Hepatocyte (in vitro differentiated cells): ENCODE measurements at regions not wholly inside any gene's neighbourhood (a gene's known extent, or its start where the extent isn't known, plus 50 kb on each side); places are given as distances from the start of the nearest gene placed in this dataset.
A peak's percentile ranks its signal among the peaks of the same experiment; 100 is the strongest.

Source experiments
- DNase-seq: peaks from one replicate; pipeline ENCODE4 v3.0.0-alpha.2; 2016; ENCODE audit warnings: low spot score
- H2AFZ ChIP-seq: fragments of 200-600 bp; sonication (generic); 2 replicates; pipeline ENCODE4 v1.6.0; 2016; ENCODE audit warnings: antibody characterized with exemption, mild to moderate bottlenecking
- H3K27ac ChIP-seq: fragments of 200-600 bp; sonication (generic); 2 replicates; pipeline ENCODE4 v1.5.1; 2016; ENCODE audit warnings: mild to moderate bottlenecking
- H3K27me3 ChIP-seq: fragments of 200-600 bp; sonication (generic); 2 replicates; pipeline ENCODE4 v1.6.1; 2016
- H3K36me3 ChIP-seq: fragments of 200-600 bp; sonication (generic); replicated peaks from 2 replicates; pipeline ENCODE4 v1.5.1; 2016; ENCODE audit warnings: low read depth; ENCODE audit not compliant: insufficient read depth
- H3K4me1 ChIP-seq: fragments of 200-600 bp; sonication (generic); 2 replicates; pipeline ENCODE4 v1.5.1; 2016; ENCODE audit warnings: mild to moderate bottlenecking, moderate library complexity; ENCODE audit not compliant: insufficient read depth
- H3K4me2 ChIP-seq: fragments of 200-600 bp; sonication (generic); 2 replicates; pipeline ENCODE4 v1.6.0; 2016
- H3K4me3 ChIP-seq: fragments of 200-600 bp; sonication (generic); 2 replicates; pipeline ENCODE4 v1.5.1; 2016; ENCODE audit warnings: mild to moderate bottlenecking
- H3K79me2 ChIP-seq: fragments of 200-600 bp; sonication (generic); 2 replicates; pipeline ENCODE4 v1.6.0; 2017; ENCODE audit warnings: mild to moderate bottlenecking
- H3K9me2 ChIP-seq: fragments of 200-600 bp; sonication (generic); replicated peaks from 2 replicates; pipeline ENCODE4 v1.6.0; 2017; ENCODE audit warnings: mild to moderate bottlenecking; ENCODE audit not compliant: insufficient read depth
- H3K9me3 ChIP-seq: fragments of 200-600 bp; sonication (generic); 2 replicates; pipeline ENCODE4 v1.5.1; 2016; ENCODE audit warnings: low read depth, mild to moderate bottlenecking
- H4K20me1 ChIP-seq: fragments of 200-600 bp; sonication (generic); 2 replicates; pipeline ENCODE4 v1.6.0; 2016; ENCODE audit warnings: mild to moderate bottlenecking; ENCODE audit not compliant: insufficient read depth, poor library complexity, severe bottlenecking
- EZH2 ChIP-seq: fragments of 200-600 bp; sonication (generic); IDR thresholded peaks from 2 replicates; pipeline ENCODE4 v1.6.1; 2016; ENCODE audit warnings: antibody characterized with exemption, mild to moderate bottlenecking, borderline replicate concordance
- EZH2phosphoT487 ChIP-seq: fragments of 200-600 bp; sonication (generic); IDR thresholded peaks from one replicate; pipeline ENCODE4 v1.6.1; 2018; ENCODE audit warnings: antibody characterized with exemption, mild to moderate bottlenecking, low read depth, moderate library complexity; ENCODE audit not compliant: unreplicated experiment, severe bottlenecking
- WGBS: methylation state at CpG from one replicate; pipeline ENCODE4 v1.1.6; 2016; ENCODE audit warnings: low lambda C conversion rate; ENCODE audit errors: missing lambda C conversion rate; 5-methylcytosine and 5-hydroxymethylcytosine counted together
- TF ChIP-seq, protein P1 (sequence below): fragments of 200-600 bp; sonication (generic); IDR thresholded peaks from 2 replicates; pipeline ENCODE4 v1.5.1; 2016; ENCODE audit warnings: antibody characterized with exemption, mild to moderate bottlenecking; ENCODE audit not compliant: poor library complexity

DNA sequence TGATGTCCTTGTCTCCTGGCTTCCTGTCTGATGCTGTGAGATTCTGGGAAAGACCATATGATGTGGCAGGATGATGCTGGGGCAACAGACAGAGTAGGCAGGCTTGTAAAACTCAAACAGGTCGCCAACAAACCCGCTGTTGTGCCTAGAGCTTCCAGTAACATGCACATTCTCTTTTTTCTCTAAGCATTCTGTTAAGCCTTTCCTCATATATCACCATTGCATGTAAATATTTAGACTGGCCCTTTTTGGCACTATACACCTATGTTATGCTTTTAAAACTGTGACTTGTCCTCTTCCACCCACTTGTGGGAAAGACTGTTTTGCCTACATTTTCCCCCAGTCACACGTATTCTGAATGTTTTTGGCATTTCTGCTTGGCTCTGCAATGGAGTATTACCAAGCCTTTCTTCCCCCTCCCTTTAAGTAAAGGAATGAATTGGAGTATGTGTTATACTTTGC, 250.4 kb upstream of the TANK start:
- Histone ChIP-seq H3K9me2 (no peaks in the 10 kb centered on the region), H3K9me3 (no peaks in the 10 kb centered on the region), H3K27ac (peak overlapping the region; percentile 20), H3K27me3 (no peaks in the 10 kb centered on the region), H3K4me1 (peaks cover 18% of the 10 kb centered on the region), H3K4me3 (no peak overlapping the region), H2AFZ (no peak overlapping the region), H3K4me2 (peak overlapping the region; percentile 6), H4K20me1 (no peaks in the 10 kb centered on the region), H3K36me3 (no peaks in the 10 kb centered on the region), H3K79me2 (no peaks in the 10 kb centered on the region)
- no peak for DNase-seq
- 49% methylated on average over 3 of the region's 3 CpGs for WGBS
- TF ChIP-seq EZH2phosphoT487 = no peak
- no peak for TF ChIP-seq EZH2
- TF ChIP-seq, protein P1, sequence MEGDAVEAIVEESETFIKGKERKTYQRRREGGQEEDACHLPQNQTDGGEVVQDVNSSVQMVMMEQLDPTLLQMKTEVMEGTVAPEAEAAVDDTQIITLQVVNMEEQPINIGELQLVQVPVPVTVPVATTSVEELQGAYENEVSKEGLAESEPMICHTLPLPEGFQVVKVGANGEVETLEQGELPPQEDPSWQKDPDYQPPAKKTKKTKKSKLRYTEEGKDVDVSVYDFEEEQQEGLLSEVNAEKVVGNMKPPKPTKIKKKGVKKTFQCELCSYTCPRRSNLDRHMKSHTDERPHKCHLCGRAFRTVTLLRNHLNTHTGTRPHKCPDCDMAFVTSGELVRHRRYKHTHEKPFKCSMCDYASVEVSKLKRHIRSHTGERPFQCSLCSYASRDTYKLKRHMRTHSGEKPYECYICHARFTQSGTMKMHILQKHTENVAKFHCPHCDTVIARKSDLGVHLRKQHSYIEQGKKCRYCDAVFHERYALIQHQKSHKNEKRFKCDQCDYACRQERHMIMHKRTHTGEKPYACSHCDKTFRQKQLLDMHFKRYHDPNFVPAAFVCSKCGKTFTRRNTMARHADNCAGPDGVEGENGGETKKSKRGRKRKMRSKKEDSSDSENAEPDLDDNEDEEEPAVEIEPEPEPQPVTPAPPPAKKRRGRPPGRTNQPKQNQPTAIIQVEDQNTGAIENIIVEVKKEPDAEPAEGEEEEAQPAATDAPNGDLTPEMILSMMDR = no peak

DNA sequence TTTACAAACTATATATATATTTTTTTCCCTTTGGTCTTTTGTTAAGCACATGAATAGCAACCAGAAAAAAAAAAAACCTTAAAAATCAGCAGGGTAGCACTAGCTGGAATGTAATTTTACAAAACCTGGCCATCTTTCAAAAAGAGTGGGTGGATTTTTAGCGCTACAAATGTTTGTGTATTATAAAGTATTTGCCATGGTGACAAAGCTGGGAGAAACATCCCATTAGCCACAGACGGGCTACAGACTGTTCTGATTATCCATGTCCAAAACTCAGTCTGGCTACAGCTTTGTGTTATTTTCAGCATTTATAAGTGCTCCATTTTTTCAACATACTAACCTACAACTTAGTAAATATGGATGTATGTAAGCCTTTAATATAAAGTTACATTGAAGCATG, 249.5 kb upstream of the TANK start:
- Histone ChIP-seq H3K27me3 (no peaks in the 10 kb centered on the region), H3K79me2 (no peaks in the 10 kb centered on the region), H3K4me1 (peaks cover 18% of the 10 kb centered on the region), H3K36me3 (no peaks in the 10 kb centered on the region), H2AFZ (no peak overlapping the region), H3K27ac (peak overlapping the region; percentile 20), H3K9me3 (no peaks in the 10 kb centered on the region), H3K4me3 (no peak overlapping the region), H4K20me1 (no peaks in the 10 kb centered on the region), H3K4me2 (no peak overlapping the region), H3K9me2 (no peaks in the 10 kb centered on the region)
- 50% methylated on average over 2 of the region's 2 CpGs for WGBS
- TF ChIP-seq EZH2phosphoT487 (no peak), EZH2 (no peak)
- TF ChIP-seq, protein P1 = no peak
- peak; percentile 10 for DNase-seq

DNA sequence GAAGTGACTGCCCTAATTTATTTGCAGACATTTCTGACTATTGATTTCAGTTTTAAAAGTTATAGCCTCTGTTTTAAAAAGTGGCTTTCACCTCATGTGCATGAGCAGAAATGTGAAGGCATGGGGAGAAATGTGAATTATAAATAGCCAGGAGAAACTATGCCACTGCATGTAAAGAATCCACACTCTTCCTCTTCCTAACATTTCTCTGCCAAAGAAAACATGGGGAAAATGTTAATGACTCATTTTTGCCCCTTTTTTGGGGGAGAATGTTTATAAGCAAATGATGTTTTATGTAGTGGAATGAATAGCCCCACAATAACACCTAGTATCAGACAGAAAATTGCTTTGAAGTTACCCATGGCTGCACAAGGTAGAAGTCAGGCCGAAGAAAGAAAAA, 249.0 kb upstream of the TANK start:
- no peaks in the 10 kb centered on the region for H3K9me2 ChIP-seq
- no peak for DNase-seq
- peaks cover 18% of the 10 kb centered on the region for H3K4me1 ChIP-seq
- H3K4me3 ChIP-seq = no peak overlapping the region
- no peaks in the 10 kb centered on the region for H3K36me3 ChIP-seq
- H3K4me2 ChIP-seq = no peak overlapping the region
- peak overlapping the region; percentile 13 for H3K27ac ChIP-seq
- H4K20me1 ChIP-seq = no peaks in the 10 kb centered on the region
- H2AFZ ChIP-seq = no peak overlapping the region
- no peaks in the 10 kb centered on the region for H3K27me3 ChIP-seq
- H3K9me3 ChIP-seq = no peaks in the 10 kb centered on the region
- TF ChIP-seq EZH2phosphoT487 (no peak), EZH2 (no peak)
- TF ChIP-seq, protein P1 = no peak
- WGBS = 81% methylated on average over 1 of the region's 1 CpG
- no peaks in the 10 kb centered on the region for H3K79me2 ChIP-seq

DNA sequence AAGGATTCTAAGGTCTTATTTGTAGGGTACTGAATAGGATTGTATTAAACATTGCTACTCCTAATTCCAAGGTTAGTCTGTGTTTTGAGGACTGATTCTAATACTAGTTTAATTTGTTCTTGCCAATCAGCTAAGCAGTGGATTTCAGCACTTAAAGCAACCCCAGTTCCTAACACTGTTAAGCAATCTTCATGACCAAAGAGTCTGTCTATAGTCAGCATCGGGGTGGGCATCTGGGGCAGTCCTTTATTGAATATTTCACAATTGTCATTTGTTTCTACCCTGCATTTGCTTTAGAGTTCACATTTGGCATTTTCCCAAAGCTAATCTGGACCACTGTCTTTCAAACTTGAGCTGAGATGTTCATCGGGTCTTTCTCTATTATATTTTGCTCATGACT, 248.0 kb upstream of the TANK start:
- 93% methylated on average over 2 of the region's 2 CpGs for WGBS
- Histone ChIP-seq H3K4me2 (no peak overlapping the region), H3K27ac (no peak overlapping the region), H3K4me3 (no peak overlapping the region), H3K9me2 (no peaks in the 10 kb centered on the region), H3K79me2 (no peaks in the 10 kb centered on the region), H3K27me3 (no peaks in the 10 kb centered on the region), H3K9me3 (no peaks in the 10 kb centered on the region), H3K4me1 (peaks cover 18% of the 10 kb centered on the region), H4K20me1 (no peaks in the 10 kb centered on the region), H3K36me3 (no peaks in the 10 kb centered on the region), H2AFZ (no peak overlapping the region)
- TF ChIP-seq, protein P1 = no peak
- TF ChIP-seq EZH2phosphoT487 = no peak
- TF ChIP-seq EZH2 = no peak
- DNase-seq = no peak
